Forelimb muscle (tissue), 1 donor: ENCODE measurements at regions not wholly inside any gene's neighbourhood (a gene's known extent, or its start where the extent isn't known, plus 50 kb on each side); places are given as distances from the start of the nearest gene placed in this dataset.

Experiments
- DNase-seq: peaks from one replicate; pipeline ENCODE4 v3.0.0-alpha.2; 2013; ENCODE audit warnings: low read depth

GRCh38 chr10:90675621-90676020, 182.2 kb downstream of the HTR7 start:
- no peak for DNase-seq
